ENCODE measurements at regions not wholly inside any gene's neighbourhood (a gene's known extent, or its start where the extent isn't known, plus 50 kb on each side); places are given as distances from the start of the nearest gene placed in this dataset.

GRCh38 chr5:89929834-89930233 is 479.7 kb downstream of the CETN3 start:
- no peak for DNase-seq (ENCODE audit: low spot score)

- no peak for DNase-seq (ENCODE audit: low spot score)
Observed at GRCh38 chr5:89929173-89929572, 480.4 kb downstream of the CETN3 start.

GRCh38 chr5:89922161-89922560 is 487.4 kb downstream of the CETN3 start:
- DNase-seq (ENCODE audit: low spot score) = no peak

GRCh38 chr5:89917112-89917511 is 492.4 kb downstream of the CETN3 start:
- DNase-seq (ENCODE audit: low spot score) = no peak

DNA sequence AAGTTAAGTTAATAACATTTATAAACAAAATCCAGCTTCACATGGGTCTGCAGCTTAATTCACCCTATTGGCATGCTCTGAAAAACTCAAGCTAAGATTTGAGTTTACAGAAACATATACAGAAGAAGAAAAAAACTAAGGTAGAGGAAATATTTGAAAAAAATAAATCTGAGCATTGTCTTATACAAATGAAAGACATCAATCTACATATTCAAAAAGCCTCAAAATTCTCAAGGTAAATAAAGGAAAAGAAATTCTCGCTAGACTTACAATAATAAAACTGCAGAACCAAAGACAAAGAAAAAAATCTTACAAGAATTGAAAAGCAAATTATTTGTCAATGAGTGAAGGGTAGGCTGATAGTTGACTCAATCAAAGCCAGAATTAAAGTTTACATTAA is 493.4 kb downstream of the CETN3 start:
- DNase-seq (ENCODE audit: low spot score) = no peak

- no peak for DNase-seq (ENCODE audit: low spot score)
Observed at GRCh38 chr5:89908876-89909275, 500.7 kb downstream of the CETN3 start.

GRCh38 chr5:89904442-89904841 is 505.1 kb downstream of the CETN3 start:
- no peak for DNase-seq (ENCODE audit: low spot score)

- DNase-seq (ENCODE audit: low spot score) = no peak
Observed at GRCh38 chr5:89901983-89902382, 507.6 kb downstream of the CETN3 start.

- no peak for DNase-seq (ENCODE audit: low spot score)
Observed at GRCh38 chr5:89901346-89901745, 508.2 kb downstream of the CETN3 start.

- DNase-seq (ENCODE audit: low spot score) = no peak
Observed at GRCh38 chr5:89900346-89900745, 509.2 kb downstream of the CETN3 start.

DNA sequence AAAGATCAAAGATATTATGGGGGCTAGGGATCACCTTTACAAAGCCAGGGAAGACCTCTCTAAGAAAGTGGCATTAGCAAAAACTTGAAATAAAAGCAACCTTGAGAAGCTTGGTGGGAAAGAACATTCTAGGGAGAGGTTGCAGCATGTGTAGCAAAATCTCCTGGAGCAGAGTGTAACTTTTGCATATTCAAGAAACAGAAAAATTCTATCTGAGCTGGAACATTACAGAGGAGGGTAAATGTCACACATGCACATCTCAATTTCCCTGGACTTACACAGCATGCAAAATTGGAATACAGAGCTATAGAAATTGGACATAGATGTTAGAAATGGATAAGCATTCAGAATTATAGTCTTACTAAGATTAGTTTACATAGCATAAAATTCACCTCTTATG is 510.0 kb downstream of the CETN3 start:
- DNase-seq (ENCODE audit: low spot score) = no peak

DNA sequence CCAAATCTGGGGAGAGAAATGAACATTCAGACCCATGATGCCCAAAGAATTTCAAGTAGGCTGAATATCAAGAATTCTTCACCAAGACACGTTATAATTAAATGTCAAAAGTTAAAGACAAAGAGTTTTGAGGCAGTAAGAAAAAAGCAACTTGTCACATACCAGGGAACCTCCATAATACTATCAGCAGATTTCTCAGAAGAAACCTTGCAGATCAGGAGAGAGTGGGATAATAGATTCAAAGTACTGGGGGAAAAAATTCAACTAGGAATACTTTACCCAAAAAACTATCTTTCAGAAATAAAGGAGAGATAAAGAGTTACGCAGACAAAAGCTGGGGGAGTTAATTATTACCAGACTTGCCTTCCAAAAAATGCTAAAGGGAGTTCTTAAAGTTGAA is 516.0 kb downstream of the CETN3 start:
- DNase-seq (ENCODE audit: low spot score) = no peak

GRCh38 chr5:89885670-89886069 is 523.9 kb downstream of the CETN3 start:
- no peak for DNase-seq (ENCODE audit: low spot score)

DNA sequence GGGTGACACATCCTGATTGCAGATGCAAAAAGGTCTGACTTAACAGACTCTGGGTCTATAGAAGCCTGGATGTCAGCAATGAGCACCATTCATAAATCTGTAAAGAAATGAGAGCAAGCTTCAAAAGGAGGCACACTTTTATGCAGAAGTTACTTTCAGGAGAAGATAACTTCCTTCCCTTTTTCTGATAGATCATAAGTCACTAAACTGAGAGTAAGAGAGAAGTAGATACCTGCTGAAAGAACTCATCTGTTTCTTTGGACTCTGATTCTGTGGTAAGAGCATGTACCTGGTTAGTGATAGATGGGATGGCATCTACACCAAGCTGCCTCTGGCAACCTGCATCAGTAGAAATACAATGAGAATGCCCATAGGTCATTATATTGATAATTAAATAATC is 525.6 kb downstream of the CETN3 start:
- DNase-seq (ENCODE audit: low spot score) = no peak

DNA sequence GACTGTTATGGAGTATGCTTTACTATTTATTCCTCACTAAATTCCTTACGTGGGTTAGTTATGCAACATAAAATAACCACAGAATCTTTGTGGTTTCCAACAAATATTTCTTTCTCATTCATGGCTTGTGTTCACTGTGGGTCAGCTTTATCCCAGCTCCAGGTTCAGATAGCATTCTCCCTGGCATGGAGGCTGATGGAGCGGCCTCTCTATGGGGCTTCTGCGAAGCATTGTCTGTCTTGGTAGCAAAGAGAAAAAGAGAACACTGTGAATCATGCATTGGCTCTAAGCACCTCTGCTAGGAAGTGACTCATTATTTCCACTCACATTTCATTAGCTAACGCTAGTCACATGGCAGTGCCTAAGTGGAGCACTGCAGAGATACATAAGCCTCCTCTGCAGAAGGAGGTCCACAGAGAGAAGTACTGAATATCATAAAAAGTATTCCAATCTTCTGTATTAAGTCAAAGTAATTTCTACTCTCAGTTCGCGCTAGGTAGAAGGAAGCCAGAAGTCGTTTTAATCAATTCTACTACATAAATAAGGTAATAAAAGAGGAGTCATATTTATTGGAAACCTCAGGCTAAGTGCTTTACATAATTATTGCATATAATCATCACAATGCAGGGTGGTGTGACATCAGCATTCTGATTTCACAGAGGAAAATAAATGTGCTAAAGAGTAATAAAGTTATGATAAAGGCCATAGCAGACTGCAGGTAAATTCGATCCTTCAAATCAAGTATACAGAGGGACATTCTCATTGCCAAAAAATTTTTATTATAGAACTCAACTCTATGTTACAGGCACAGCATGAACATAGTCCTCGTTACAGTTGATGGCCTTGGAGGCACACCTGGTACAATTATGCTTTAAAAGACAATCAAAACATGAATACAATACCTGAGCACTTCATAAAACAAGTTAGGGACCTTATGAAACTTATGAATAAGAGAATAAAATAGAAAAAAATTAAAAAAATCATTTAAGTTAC is 531.1 kb downstream of the CETN3 start:
- no peak for DNase-seq (ENCODE audit: low spot score)

- no peak for DNase-seq (ENCODE audit: low spot score)
Observed at GRCh38 chr5:89871906-89872305, 537.6 kb downstream of the CETN3 start.

GRCh38 chr5:89869346-89869745 is 540.2 kb downstream of the CETN3 start:
- no peak for DNase-seq (ENCODE audit: low spot score)

DNA sequence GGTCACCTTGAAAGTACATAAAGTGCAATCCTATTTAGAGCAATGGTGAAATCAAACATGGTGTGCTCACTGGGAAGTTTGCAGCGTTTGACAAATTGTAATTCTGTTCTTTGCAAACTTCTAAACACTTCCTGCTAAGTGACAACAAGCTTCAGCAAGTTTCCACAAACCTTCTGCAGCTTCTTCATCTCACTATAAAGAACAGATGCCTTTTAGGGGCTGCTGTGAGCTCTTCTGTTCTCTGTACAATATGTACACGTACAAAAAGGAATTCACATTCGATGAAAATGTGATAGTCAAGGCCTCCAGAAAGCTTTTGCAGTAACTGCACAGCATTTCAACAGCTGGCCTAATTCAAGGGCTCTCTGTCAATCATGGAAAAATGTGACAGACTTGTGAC is 543.1 kb downstream of the CETN3 start:
- no peak for DNase-seq (ENCODE audit: low spot score)

DNA sequence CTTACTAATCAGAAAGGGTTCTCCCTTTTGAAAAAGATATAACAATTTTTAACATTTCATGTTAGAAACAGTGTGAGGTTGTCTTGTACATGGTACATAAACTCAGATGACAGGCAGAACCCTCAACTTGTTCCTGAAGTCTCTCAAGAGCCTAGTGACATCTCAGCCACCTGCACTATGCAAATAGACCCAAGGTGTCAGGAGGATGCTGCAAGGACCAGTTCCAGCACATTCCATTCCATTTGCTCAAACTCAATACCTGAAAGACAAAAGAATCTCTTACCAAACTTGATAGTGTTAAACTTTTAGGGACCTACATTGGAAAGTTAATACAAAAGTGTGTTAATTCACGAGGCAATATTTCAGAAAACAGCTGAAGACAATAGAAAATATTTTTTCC is 544.6 kb downstream of the CETN3 start:
- no peak for DNase-seq (ENCODE audit: low spot score)

DNA sequence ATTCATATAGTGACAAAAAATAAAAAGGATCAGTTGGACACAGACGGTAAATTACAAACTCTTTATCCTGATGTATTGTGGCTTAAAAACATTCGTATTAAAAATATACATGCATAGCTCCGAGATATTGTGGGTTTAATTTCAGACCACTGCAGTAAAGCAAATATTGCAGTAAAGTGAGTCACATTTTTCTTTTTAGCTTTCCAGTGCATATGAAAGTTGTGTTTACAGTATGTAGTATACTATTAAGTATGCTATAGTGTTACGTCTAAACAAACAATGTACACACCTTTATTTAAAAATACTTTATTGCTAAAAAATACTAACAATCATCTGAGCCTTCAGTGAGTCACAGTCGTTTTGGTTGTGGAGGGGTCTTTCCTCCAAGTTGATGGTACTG is 551.8 kb downstream of the CETN3 start:
- no peak for DNase-seq (ENCODE audit: low spot score)

GRCh38 chr5:89855417-89855816 is 554.1 kb downstream of the CETN3 start:
- no peak for DNase-seq (ENCODE audit: low spot score)

DNA sequence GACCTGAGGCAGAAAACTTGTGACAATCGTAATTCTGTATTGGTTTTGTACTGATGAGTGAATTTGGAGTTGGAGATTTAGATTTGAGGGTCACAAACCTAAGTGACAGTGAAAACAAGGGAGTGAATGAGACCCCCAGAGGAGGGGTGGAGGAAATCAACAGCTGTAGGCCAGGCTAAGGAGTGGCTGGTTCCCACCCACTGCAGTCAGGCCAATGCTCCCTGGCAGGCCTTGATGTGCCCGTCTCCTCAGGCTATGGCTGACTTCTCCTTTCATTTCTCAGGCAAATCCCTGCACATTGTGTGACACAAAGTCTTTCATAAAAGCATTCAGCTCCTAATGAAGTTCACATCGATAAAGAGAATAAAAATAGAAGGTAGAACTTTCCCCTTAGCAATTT is 557.6 kb downstream of the CETN3 start:
- DNase-seq (ENCODE audit: low spot score) = no peak

DNA sequence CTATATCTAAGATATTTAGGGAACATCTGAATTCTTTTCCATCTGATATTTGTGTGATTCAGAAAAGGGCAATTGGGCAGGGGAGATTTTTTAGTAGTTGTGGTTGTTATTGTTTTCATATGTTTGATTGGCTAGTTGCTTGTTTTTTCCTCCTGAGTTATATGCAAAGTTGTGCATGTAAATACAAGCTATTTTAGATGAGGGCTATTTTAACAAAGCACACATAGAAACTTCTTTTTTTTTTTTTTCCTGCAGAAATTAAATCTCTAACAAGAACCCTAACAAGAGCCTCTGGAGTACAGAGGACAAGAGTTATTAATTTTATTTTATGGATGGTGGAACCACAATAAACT is 559.1 kb downstream of the CETN3 start:
- no peak for DNase-seq (ENCODE audit: low spot score)

GRCh38 chr5:89849830-89850512 is 559.6 kb downstream of the CETN3 start:
- DNase-seq (ENCODE audit: low spot score) = no peak

Measured in HuH-7 (cell line).